Endothelial cell (in vitro differentiated cells): ENCODE measurements at regions not wholly inside any gene's neighbourhood (a gene's known extent, or its start where the extent isn't known, plus 50 kb on each side); places are given as distances from the start of the nearest gene placed in this dataset.

Experiments
- DNase-seq: peaks from one replicate; pipeline ENCODE4 v3.0.0; 2021; ENCODE audit warnings: low spot score
- H3K27ac Mint-ChIP-seq: one replicate; pipeline ENCODE4 v1.8.0; 2021; ENCODE audit warnings: mixed read lengths, inconsistent platforms; ENCODE audit not compliant: unreplicated experiment
- H3K27me3 Mint-ChIP-seq: one replicate; pipeline ENCODE4 v1.8.0; 2021; ENCODE audit warnings: mild to moderate bottlenecking, moderate library complexity, mixed read lengths, inconsistent platforms; ENCODE audit not compliant: unreplicated experiment
- H3K36me3 Mint-ChIP-seq: one replicate; pipeline ENCODE4 v1.8.0; 2021; ENCODE audit warnings: mild to moderate bottlenecking, low read depth, mixed read lengths, inconsistent platforms; ENCODE audit not compliant: unreplicated experiment
- H3K4me1 Mint-ChIP-seq: one replicate; pipeline ENCODE4 v1.8.0; 2021; ENCODE audit warnings: mild to moderate bottlenecking, mixed read lengths, inconsistent platforms; ENCODE audit not compliant: unreplicated experiment
- H3K4me3 Mint-ChIP-seq: one replicate; pipeline ENCODE4 v1.8.0; 2021; ENCODE audit warnings: mild to moderate bottlenecking, mixed read lengths, inconsistent platforms; ENCODE audit not compliant: unreplicated experiment
- H3K9me3 Mint-ChIP-seq: one replicate; pipeline ENCODE4 v1.8.0; 2021; ENCODE audit warnings: mixed read lengths, inconsistent platforms; ENCODE audit not compliant: unreplicated experiment
- TF ChIP-seq, protein P1 (sequence below): fragments of 200-600 bp; sonication (generic); IDR thresholded peaks from one replicate; pipeline ENCODE4 v1.5.0; 2021; ENCODE audit warnings: antibody characterized with exemption; ENCODE audit not compliant: unreplicated experiment

DNA sequence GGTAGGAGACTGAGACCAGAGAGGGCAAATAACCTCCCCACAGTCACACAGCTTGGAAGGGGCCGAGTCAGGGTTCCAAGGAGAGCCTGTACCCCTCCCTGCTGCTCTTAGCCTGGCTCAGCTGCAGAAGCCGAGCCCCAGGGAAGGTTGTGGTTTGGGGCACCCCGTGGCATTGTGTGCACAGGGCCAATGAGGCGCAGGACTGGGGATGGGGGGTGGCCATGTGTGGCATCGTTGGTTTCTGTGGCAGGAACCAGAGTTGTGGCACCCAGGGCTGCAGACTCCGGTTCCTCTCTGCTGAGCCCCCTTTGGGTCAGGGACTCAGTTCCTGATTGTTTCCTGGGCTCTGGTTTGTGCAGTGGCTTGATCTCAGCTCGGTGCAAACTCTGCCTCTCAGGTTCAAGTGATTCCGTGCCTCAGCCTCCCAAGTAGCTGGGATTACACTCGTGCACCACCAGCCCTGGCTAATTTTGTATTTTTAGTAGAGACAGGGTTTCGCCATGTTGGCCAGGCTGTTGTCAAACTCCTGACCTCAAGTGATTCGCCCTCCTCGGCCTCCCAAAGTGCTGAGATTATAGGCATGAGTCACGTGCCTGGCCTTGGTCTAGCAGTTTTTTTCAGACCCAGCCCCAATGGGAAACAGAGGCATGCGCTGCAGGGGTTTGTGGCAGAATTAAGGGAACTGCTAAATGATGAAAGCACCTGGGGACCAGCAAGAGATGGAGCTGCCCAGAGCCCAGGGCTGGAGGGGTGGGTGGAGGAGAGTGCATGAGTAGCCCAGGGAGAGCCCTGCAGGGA lies 221.0 kb upstream of the SULF2 start:
- H3K9me3 Mint-ChIP-seq, result no peaks in the 10 kb centered on the region
- TF ChIP-seq, protein P1, sequence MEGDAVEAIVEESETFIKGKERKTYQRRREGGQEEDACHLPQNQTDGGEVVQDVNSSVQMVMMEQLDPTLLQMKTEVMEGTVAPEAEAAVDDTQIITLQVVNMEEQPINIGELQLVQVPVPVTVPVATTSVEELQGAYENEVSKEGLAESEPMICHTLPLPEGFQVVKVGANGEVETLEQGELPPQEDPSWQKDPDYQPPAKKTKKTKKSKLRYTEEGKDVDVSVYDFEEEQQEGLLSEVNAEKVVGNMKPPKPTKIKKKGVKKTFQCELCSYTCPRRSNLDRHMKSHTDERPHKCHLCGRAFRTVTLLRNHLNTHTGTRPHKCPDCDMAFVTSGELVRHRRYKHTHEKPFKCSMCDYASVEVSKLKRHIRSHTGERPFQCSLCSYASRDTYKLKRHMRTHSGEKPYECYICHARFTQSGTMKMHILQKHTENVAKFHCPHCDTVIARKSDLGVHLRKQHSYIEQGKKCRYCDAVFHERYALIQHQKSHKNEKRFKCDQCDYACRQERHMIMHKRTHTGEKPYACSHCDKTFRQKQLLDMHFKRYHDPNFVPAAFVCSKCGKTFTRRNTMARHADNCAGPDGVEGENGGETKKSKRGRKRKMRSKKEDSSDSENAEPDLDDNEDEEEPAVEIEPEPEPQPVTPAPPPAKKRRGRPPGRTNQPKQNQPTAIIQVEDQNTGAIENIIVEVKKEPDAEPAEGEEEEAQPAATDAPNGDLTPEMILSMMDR, result no peak
- no peak overlapping the region for H3K4me3 Mint-ChIP-seq
- DNase-seq, result no peak
- peaks cover 6% of the 10 kb centered on the region for H3K4me1 Mint-ChIP-seq
- peaks cover 6% of the 10 kb centered on the region for H3K27me3 Mint-ChIP-seq
- no peak overlapping the region for H3K27ac Mint-ChIP-seq
- H3K36me3 Mint-ChIP-seq, result peaks cover 11% of the 10 kb centered on the region

DNA sequence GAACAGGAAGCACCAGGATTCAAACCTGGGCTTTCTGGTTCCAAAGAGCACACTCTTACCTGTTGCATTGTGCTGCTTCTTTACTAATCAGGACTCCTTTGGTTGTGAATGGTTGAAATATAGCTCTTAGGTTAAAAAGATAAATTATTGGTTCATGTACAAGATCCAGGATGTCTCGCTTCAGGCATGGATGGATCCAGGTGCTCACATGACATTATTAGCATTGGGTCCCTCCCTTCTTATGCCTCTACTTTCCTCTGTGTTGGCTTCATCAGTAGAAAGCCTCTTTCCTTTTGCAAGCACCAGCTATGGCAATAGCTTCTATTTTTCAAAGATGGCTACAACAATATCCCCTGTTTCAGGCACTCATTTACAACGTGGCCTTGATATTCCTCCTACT lies 217.7 kb upstream of the SULF2 start:
- DNase-seq, result no peak
- H3K36me3 Mint-ChIP-seq, result peaks cover 11% of the 10 kb centered on the region
- TF ChIP-seq, protein P1, result no peak
- no peaks in the 10 kb centered on the region for H3K9me3 Mint-ChIP-seq
- no peak overlapping the region for H3K27ac Mint-ChIP-seq
- peaks cover 8% of the 10 kb centered on the region for H3K27me3 Mint-ChIP-seq
- H3K4me1 Mint-ChIP-seq, result peaks cover 6% of the 10 kb centered on the region
- H3K4me3 Mint-ChIP-seq, result no peak overlapping the region

DNA sequence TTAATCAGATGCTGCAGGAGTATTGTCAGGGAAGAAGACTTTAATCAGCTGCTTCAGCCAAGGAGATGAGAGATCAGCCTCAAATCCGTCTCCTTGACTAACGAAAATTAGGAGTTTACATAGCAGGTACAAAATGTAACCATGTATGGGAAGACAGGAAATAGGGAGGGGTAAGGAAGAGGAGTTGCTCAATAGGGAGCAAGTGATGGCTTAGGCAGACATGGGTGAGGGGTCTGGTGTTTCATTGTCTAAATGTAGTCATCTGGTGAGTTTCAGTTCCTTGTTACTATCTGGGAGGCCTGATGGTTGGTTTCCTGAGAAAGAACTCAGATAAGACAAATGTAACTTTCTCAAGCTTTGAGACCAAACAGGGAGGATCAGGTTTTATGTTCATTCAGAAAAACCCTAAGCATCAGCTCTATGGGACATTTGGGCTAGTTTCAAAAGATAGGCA lies 217.3 kb upstream of the SULF2 start:
- peaks cover 8% of the 10 kb centered on the region for H3K27me3 Mint-ChIP-seq
- H3K9me3 Mint-ChIP-seq, result no peaks in the 10 kb centered on the region
- DNase-seq, result no peak

DNA sequence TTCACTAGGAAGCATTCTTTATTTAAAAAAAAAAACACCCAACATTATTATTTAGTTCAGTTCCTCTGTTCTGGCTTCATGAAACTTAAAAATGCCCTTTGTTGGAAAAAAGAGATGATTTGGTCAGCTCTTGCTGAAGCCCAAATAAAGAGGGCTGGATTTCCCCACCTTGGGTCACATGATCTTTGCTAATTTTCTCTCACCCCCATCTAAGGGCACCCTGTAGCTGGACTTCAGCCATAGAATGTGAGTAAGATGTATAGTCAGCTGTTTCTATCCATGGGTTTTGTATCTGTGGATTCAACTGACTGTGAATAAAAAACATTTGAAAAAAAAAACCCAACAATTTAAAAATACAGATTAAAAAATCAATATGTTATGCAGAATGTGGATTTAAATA lies 213.9 kb upstream of the SULF2 start:
- Mint-ChIP-seq H3K27me3 (peaks cover 2% of the 10 kb centered on the region), H3K36me3 (peaks cover 4% of the 10 kb centered on the region), H3K9me3 (no peaks in the 10 kb centered on the region), H3K27ac (no peak overlapping the region), H3K4me3 (no peak overlapping the region), H3K4me1 (peaks cover 6% of the 10 kb centered on the region)
- no peak for DNase-seq
- TF ChIP-seq, protein P1, result no peak

More for the DNA sequence above, 217.3 kb upstream of the SULF2 start:
- TF ChIP-seq, protein P1, result no peak
- Mint-ChIP-seq H3K27ac (peak overlapping the region; percentile 38), H3K4me1 (peaks cover 6% of the 10 kb centered on the region), H3K36me3 (peaks cover 11% of the 10 kb centered on the region), H3K4me3 (no peak overlapping the region)

DNA sequence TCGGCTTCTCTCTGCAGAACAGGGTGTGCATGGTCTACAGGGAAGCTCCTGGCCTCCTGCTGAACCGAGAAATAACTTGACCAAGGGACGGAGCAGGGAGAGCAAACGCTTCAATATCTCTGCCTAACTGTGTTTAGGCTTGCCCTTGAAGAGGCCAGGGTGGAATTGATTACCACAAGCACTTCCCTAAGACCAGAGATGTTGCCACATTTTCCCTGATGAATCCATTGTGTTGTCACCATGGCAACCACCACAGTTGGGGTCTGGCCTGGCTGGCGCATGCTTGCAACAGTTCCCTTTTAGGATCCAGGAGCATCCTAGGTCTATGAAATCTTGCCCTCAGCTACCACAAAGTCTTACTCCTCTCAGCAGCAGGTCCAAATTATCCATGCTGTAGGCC lies 213.5 kb upstream of the SULF2 start:
- Mint-ChIP-seq H3K4me3 (no peak overlapping the region), H3K9me3 (no peaks in the 10 kb centered on the region), H3K27ac (peak overlapping the region; percentile 55), H3K4me1 (peaks cover 6% of the 10 kb centered on the region), H3K36me3 (peaks cover under 1% of the 10 kb centered on the region), H3K27me3 (peaks cover 2% of the 10 kb centered on the region)
- TF ChIP-seq, protein P1, result no peak
- DNase-seq, result peak; percentile 25
